ENCODE measurements at regions not wholly inside any gene's neighbourhood (a gene's known extent, or its start where the extent isn't known, plus 50 kb on each side); places are given as distances from the start of the nearest gene placed in this dataset.

DNA sequence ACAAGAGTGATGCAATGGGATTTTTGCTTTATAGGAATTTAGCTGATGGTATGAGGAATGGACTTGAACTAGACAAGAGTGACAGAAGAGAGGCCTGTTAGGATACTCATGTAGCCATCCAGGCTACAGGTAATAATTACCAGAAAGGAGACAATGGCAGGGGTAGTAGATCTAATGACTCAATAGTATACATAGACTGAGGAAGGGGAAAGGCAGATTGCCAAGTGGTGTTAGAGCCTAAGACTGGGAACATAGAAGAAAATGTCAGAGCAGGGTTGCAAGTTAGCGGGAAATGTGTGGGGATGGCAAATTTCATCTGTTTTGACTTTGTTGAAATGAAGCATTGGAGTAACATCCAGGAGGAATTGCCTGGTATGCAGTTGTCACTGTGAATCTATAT is 295.6 kb downstream of the UTRN start:
- no peak for TF ChIP-seq CTCF (IDR thresholded peaks at IDR 0.05)
- TF ChIP-seq ZFX (IDR thresholded peaks at IDR 0.05; ENCODE audit: borderline replicate concordance): no peak

Data from 22Rv1 (cell line).